ENCODE measurements at regions not wholly inside any gene's neighbourhood (a gene's known extent, or its start where the extent isn't known, plus 50 kb on each side); places are given as distances from the start of the nearest gene placed in this dataset.

DNA sequence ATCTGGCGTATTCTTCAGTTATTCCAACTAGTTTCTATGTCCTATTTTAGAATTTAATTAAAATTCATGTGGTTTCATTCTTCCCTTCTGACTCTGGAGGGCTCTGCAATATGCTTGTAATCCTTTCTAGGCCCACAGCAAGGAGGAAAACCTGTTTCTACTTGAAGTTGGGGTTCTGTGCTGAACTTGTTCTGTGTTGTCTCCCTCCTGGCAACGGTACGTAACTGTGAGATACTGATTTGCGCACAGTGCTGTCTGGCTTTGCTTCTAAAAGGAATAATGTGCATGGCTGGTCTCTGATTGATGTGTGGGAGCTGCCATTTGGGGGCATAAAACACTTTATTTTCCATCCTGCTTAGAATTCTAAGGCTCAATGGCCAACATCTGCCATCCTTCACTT is 81.7 kb downstream of the NABP1 start:
- Histone ChIP-seq H3T11ph (ENCODE audit: low read length) (no peak overlapping the region), H3K9ac (ENCODE audit: extremely low read depth, insufficient read length, low read length) (no peak overlapping the region), H3K27me3 (ENCODE audit: insufficient read depth, low read length) (no peaks in the 10 kb centered on the region), H2BK15ac (ENCODE audit: low read depth, low read length) (no peak overlapping the region), H4K20me1 (ENCODE audit: control insufficient read depth, insufficient read depth, insufficient read length) (no peaks in the 10 kb centered on the region), H4K91ac (ENCODE audit: insufficient read length, low read depth, low read length) (no peak overlapping the region), H4K5ac (ENCODE audit: insufficient read length, low read depth, low read length) (no peak overlapping the region), H2AFZ (ENCODE audit: low read length) (no peak overlapping the region), H3K9me3 (ENCODE audit: control insufficient read depth, low read depth, low read length) (no peaks in the 10 kb centered on the region), H3K79me2 (ENCODE audit: insufficient read depth, low read length) (no peaks in the 10 kb centered on the region), H3K79me1 (ENCODE audit: insufficient read depth, low read depth, low read length, poor library complexity, severe bottlenecking) (no peaks in the 10 kb centered on the region), H2BK12ac (ENCODE audit: insufficient read length, low read depth, low read length) (no peak overlapping the region), H3K18ac (ENCODE audit: insufficient read length, low read depth, low read length) (no peak overlapping the region), H3K27ac (ENCODE audit: insufficient read length, low read depth, low read length) (no peak overlapping the region), H3K23ac (ENCODE audit: insufficient read length, low read depth, low read length) (no peak overlapping the region), H4K8ac (replicated peaks; ENCODE audit: insufficient read length, low read depth, low read length) (no peak overlapping the region), H3K4me1 (ENCODE audit: insufficient read depth, low read length) (no peaks in the 10 kb centered on the region; the same call in 1 of the 2 replicates), H3K4ac (ENCODE audit: low read depth, low read length) (no peak overlapping the region), H3K4me2 (ENCODE audit: insufficient read depth, insufficient read length, low read length) (no peak overlapping the region), H3K23me2 (ENCODE audit: insufficient read length, low read depth, low read length, poor library complexity, severe bottlenecking) (no peaks in the 10 kb centered on the region), H3K14ac (ENCODE audit: insufficient read depth, low read length) (no peak overlapping the region), H2BK5ac (ENCODE audit: insufficient read length, low read length) (no peak overlapping the region), H3K56ac (ENCODE audit: insufficient read length, low read depth, low read length) (no peak overlapping the region), H2BK120ac (ENCODE audit: low read depth, low read length, poor library complexity, severe bottlenecking) (no peak overlapping the region), H2BK20ac (ENCODE audit: low read depth, low read length, poor library complexity, severe bottlenecking) (no peak overlapping the region), H2AK5ac (ENCODE audit: insufficient read length, low read length) (no peak overlapping the region)
- no peak overlapping the region for H3K4me3 Mint-ChIP-seq
- no peaks in the 10 kb centered on the region for H3K27me3 Mint-ChIP-seq (ENCODE audit: low read depth)
- H3K4me1 Mint-ChIP-seq: peaks cover 8 to 11% of the 10 kb centered on the region in 2 experiments
- peaks cover 0 to 4% (median 2%) of the 10 kb centered on the region in 3 experiments; a peak in 3 of 7 replicates for H3K36me3 Mint-ChIP-seq (ENCODE audit: insufficient read depth in 1 of 3, low read depth in 3 of 3)
- H3K27ac Mint-ChIP-seq: no peak overlapping the region
- DNase-seq: no peak
- H3K9me3 Mint-ChIP-seq: peaks cover 3 to 4% of the 10 kb centered on the region in 2 experiments
- no CpG with 5 or more reads among the region's 4 CpGs for WGBS (ENCODE audit: extremely low coverage, insufficient read length, low lambda C conversion rate)
- TF ChIP-seq CTCF (conservative IDR thresholded peaks at IDR 0.05): no peak

Data from H9 (cell line).